ACHN (cell line): ENCODE measurements at regions not wholly inside any gene's neighbourhood (a gene's known extent, or its start where the extent isn't known, plus 50 kb on each side); places are given as distances from the start of the nearest gene placed in this dataset.

Experiments
- DNase-seq: peaks from one replicate; pipeline ENCODE4 v3.0.0-alpha.2; 2015
- in situ Hi-C: cut with HindIII; loops from 2 replicates; pipeline ENCODE4 v1.10.0; 2017; ENCODE audit warnings: low sequenced_read_pairs, low pct_ligation_motif_present, low pct_unique_long_range_greater_than_20kb

GRCh38 chr16:13390093-13390985 lies 488.9 kb downstream of the SHISA9 start:
- in situ Hi-C loops, result no loop called here
- peak; percentile 28 for DNase-seq

- in situ Hi-C loops, result no loop called here
These were observed 489.5 kb downstream of the SHISA9 start for GRCh38 chr16:13390986-13391305.

GRCh38 chr16:13391337-13391736 lies 489.9 kb downstream of the SHISA9 start:
- DNase-seq, result no peak
- in situ Hi-C loops, result no loop called here

More at GRCh38 chr16:13390986-13391305, 489.5 kb downstream of the SHISA9 start:
- DNase-seq, result no peak

GRCh38 chr16:13392341-13392740 lies 490.9 kb downstream of the SHISA9 start:
- no peak for DNase-seq
- in situ Hi-C loops, result no loop called here

GRCh38 chr16:13393816-13394215 lies 492.4 kb downstream of the SHISA9 start:
- DNase-seq, result no peak
- in situ Hi-C loops, result no loop called here

- in situ Hi-C loops, result no loop called here
- DNase-seq, result no peak
These were observed 493.1 kb downstream of the SHISA9 start for GRCh38 chr16:13394488-13394887.

- no peak for DNase-seq
- in situ Hi-C loops, result no loop called here
These were observed 495.7 kb downstream of the SHISA9 start for GRCh38 chr16:13397126-13397525.

GRCh38 chr16:13401641-13402040 lies 500.2 kb downstream of the SHISA9 start:
- in situ Hi-C loops, result no loop called here
- DNase-seq, result no peak

- in situ Hi-C loops, result no loop called here
- DNase-seq, result no peak
These were observed 501.2 kb downstream of the SHISA9 start for GRCh38 chr16:13402601-13403000.

GRCh38 chr16:13403326-13403725 lies 501.9 kb downstream of the SHISA9 start:
- in situ Hi-C loops, result no loop called here
- no peak for DNase-seq

GRCh38 chr16:13414154-13414553 lies 505.8 kb upstream of the ERCC4 start:
- DNase-seq, result no peak
- in situ Hi-C loops, result no loop called here

- DNase-seq, result no peak
- in situ Hi-C loops, result no loop called here
These were observed 500.4 kb upstream of the ERCC4 start for GRCh38 chr16:13419589-13419988.

GRCh38 chr16:13421726-13422125 lies 498.2 kb upstream of the ERCC4 start:
- DNase-seq, result no peak
- in situ Hi-C loops, result no loop called here

GRCh38 chr16:13425836-13426235 lies 494.1 kb upstream of the ERCC4 start:
- no peak for DNase-seq
- in situ Hi-C loops, result no loop called here

- in situ Hi-C loops, result no loop called here
- peak; percentile 25 for DNase-seq
These were observed 493.7 kb upstream of the ERCC4 start for GRCh38 chr16:13426269-13426668.

- no peak for DNase-seq
- in situ Hi-C loops, result no loop called here
These were observed 493.2 kb upstream of the ERCC4 start for GRCh38 chr16:13426736-13427135.

- in situ Hi-C loops, result no loop called here
- DNase-seq, result no peak
These were observed 492.0 kb upstream of the ERCC4 start for GRCh38 chr16:13427943-13428342.

GRCh38 chr16:13429416-13429815 lies 490.5 kb upstream of the ERCC4 start:
- in situ Hi-C loops, result no loop called here

GRCh38 chr16:13435415-13435814 lies 484.5 kb upstream of the ERCC4 start:
- DNase-seq, result no peak
- in situ Hi-C loops, result no loop called here

More at GRCh38 chr16:13429416-13429815, 490.5 kb upstream of the ERCC4 start:
- DNase-seq, result peak; percentile 32

GRCh38 chr16:13435873-13436474 lies 484.0 kb upstream of the ERCC4 start:
- in situ Hi-C loops, result no loop called here
- peak; percentile 52 for DNase-seq
